HepG2 (cell line): ENCODE measurements at regions not wholly inside any gene's neighbourhood (a gene's known extent, or its start where the extent isn't known, plus 50 kb on each side); places are given as distances from the start of the nearest gene placed in this dataset.

ENCODE experiments used
- ATAC-seq: fragments of 200-7000 bp; cut with Tn5 transposase; 3 replicates; pipeline ENCODE4 v1.9.1; 2020; ENCODE audit warnings: mild to moderate bottlenecking, moderate library complexity
- BruUV-seq: library from RNA; stranded (reverse); fragments of 400-500 nt; replicated peaks from 2 replicates; lab custom pipeline; 2021; lab: Mats Ljungman, UMichigan
- CTCF ChIA-PET: fragments of 300-600 bp; formaldehyde crosslinking; extraction: SDS; loops from one replicate; lab custom pipeline; 2021; ENCODE audit warnings: low total read pairs, inconsistent platforms, low intra/inter-chr PET ratio; lab: Yijun Ruan, JAX
- POLR2A ChIA-PET: fragments of 350-600 bp; sonication (Branson Sonifier 250); formaldehyde crosslinking; loops from one replicate; lab custom pipeline; 2020; ENCODE audit warnings: antibody characterized with exemption, inconsistent platforms; lab: Yijun Ruan, JAX
- DNase-seq: peaks from one replicate; pipeline ENCODE4 v3.0.0-alpha.2; 2015; ENCODE audit warnings: low spot score
- FAIRE-seq: peaks from 3 replicates; lab custom pipeline; 2011; peaks lifted over from hg19 to GRCh38; lab: Jason Lieb, UNC
- H2AFZ ChIP-seq: one replicate; pipeline ENCODE4 v1.6.1; 2011; ENCODE audit warnings: low read length, inconsistent platforms
- H3K27ac ChIP-seq: fragments of 300-600 bp; 3 replicates; pipeline ENCODE4 v1.8.0; 2011; ENCODE audit warnings: mixed run types, mild to moderate bottlenecking, mixed read lengths, low read length, inconsistent platforms; ENCODE audit not compliant: insufficient read depth; ENCODE audit errors: extremely low read length
- H3K27me3 ChIP-seq, 2 experiments: fragments of 200-600 bp in 1 of 2; 2 replicates in 1 of 2; 3 replicates in 1 of 2; pipeline versions ENCODE4 v1.6.0 to v1.8.0; 2011; ENCODE audit warnings: low read length in 2 of 2, mild to moderate bottlenecking in 2 of 2, moderate library complexity in 2 of 2, inconsistent platforms in 1 of 2; ENCODE audit not compliant: insufficient read depth in 2 of 2, control insufficient read depth in 1 of 2
- H3K36me3 ChIP-seq, 2 experiments: fragments of 200-600 bp in 1 of 2; replicated peaks in 1 of 2; 2 replicates in 1 of 2; 3 replicates in 1 of 2; pipeline versions ENCODE4 v1.5.1 to v1.8.0; 2011; ENCODE audit warnings: low read length in 2 of 2, inconsistent platforms in 1 of 2; ENCODE audit not compliant: insufficient read depth in 2 of 2, control insufficient read depth in 1 of 2
- H3K4me1 ChIP-seq: 2 replicates; pipeline ENCODE4 v1.5.1; 2012; ENCODE audit warnings: low read length, inconsistent platforms; ENCODE audit not compliant: insufficient read depth
- H3K4me2 ChIP-seq: 2 replicates; pipeline ENCODE4 v1.6.0; 2011; ENCODE audit warnings: low read depth, low read length, inconsistent platforms
- H3K4me3 ChIP-seq, 3 experiments: fragments of 200-600 bp in 1 of 3; sonication (generic), shearing (Covaris generic) in 1 of 3; replicated peaks in 1 of 3; 2 replicates each; pipeline ENCODE4 v1.5.1; 2011 to 2016; ENCODE audit warnings: low read length in 3 of 3, inconsistent platforms in 2 of 3, low read depth in 2 of 3, mild to moderate bottlenecking in 2 of 3, control low read depth in 1 of 3, mixed read lengths in 1 of 3; ENCODE audit not compliant: insufficient read depth in 1 of 3
- H3K79me2 ChIP-seq: one replicate; pipeline ENCODE4 v1.6.1; 2011; ENCODE audit warnings: low read length, inconsistent platforms; ENCODE audit not compliant: insufficient read depth
- H3K9ac ChIP-seq: 2 replicates; pipeline ENCODE4 v1.6.0; 2011; ENCODE audit warnings: mild to moderate bottlenecking, low read depth, low read length, inconsistent platforms; ENCODE audit not compliant: insufficient read depth
- H3K9me3 ChIP-seq: 2 replicates; pipeline ENCODE4 v1.5.1; 2012; ENCODE audit warnings: mild to moderate bottlenecking, low read length
- H4K20me1 ChIP-seq: 2 replicates; pipeline ENCODE4 v1.6.0; 2011; ENCODE audit warnings: inconsistent platforms, mild to moderate bottlenecking, low read length, moderate library complexity; ENCODE audit not compliant: insufficient read depth
- ATF1 ChIP-seq: IDR thresholded peaks from 2 replicates; pipeline ENCODE4 v1.6.1; 2016; ENCODE audit warnings: mild to moderate bottlenecking, control low read depth
- EEA1 ChIP-seq: sonication (generic); formaldehyde crosslinking; IDR thresholded peaks from 2 replicates; pipeline ENCODE4 v1.5.1; 2020; ENCODE audit warnings: mild to moderate bottlenecking, missing genetic modification reagents, borderline replicate concordance
- MATR3 ChIP-seq: sonication (generic); formaldehyde crosslinking; IDR thresholded peaks from 2 replicates; pipeline ENCODE4 v1.4.0; 2020; ENCODE audit warnings: missing genetic modification reagents
- MIXL1 ChIP-seq: IDR thresholded peaks from 2 replicates; pipeline ENCODE4 v1.6.1; 2016
- NR2F1 ChIP-seq, 2 experiments: fragments of 450-650 bp in 1 of 2; formaldehyde crosslinking in 1 of 2; IDR thresholded peaks; 2 replicates each; pipeline versions ENCODE4 v1.5.0 to v1.6.1; 2016 to 2020; ENCODE audit warnings: mild to moderate bottlenecking in 1 of 2, missing compliant biosample characterization in 1 of 2, missing genetic modification reagents in 1 of 2, moderate library complexity in 1 of 2
- RFXAP ChIP-seq: sonication (generic); formaldehyde crosslinking; IDR thresholded peaks from 2 replicates; pipeline ENCODE4 v1.4.0; 2020; ENCODE audit warnings: missing genetic modification reagents, borderline replicate concordance
- ZBTB37 ChIP-seq: sonication (generic); formaldehyde crosslinking; IDR thresholded peaks from 2 replicates; pipeline ENCODE4 v1.4.0; 2020; ENCODE audit warnings: mild to moderate bottlenecking, missing genetic modification reagents
- ZNF781 ChIP-seq: sonication (generic); formaldehyde crosslinking; IDR thresholded peaks from 2 replicates; pipeline ENCODE4 v1.5.1; 2020; ENCODE audit warnings: borderline replicate concordance, mild to moderate bottlenecking, missing genetic modification reagents; ENCODE audit errors: not compliant biosample characterization
- WGBS: methylation state at CpG from one replicate; pipeline ENCODE4 v1.1.6; 2017; ENCODE audit warnings: low lambda C conversion rate; 5-methylcytosine and 5-hydroxymethylcytosine counted together
- in situ Hi-C: cut with HindIII; loops from 2 replicates; pipeline ENCODE4 v1.10.0; 2017; ENCODE audit warnings: low pct_unique_long_range_greater_than_20kb; ENCODE audit not compliant: extremely low pct_ligation_motif_present
- intact Hi-C: fragments of 100-400 bp; cut with micrococcal nuclease; formaldehyde crosslinking; loops from one replicate; pipeline ENCODE4 v1.10.0; 2022; ENCODE audit not compliant: unreplicated experiment
- TF ChIP-seq, protein P1 (sequence below): sonication (generic); formaldehyde crosslinking; IDR thresholded peaks from one replicate; pipeline ENCODE4 v1.5.1; 2020; ENCODE audit warnings: mild to moderate bottlenecking, missing genetic modification reagents; ENCODE audit errors: not compliant biosample characterization
- TF ChIP-seq, protein P2 (sequence below): sonication (generic); formaldehyde crosslinking; IDR thresholded peaks from 2 replicates; pipeline ENCODE4 v1.5.0; 2020; ENCODE audit warnings: mild to moderate bottlenecking, missing genetic modification reagents, borderline replicate concordance

- TF ChIP-seq, protein P1, sequence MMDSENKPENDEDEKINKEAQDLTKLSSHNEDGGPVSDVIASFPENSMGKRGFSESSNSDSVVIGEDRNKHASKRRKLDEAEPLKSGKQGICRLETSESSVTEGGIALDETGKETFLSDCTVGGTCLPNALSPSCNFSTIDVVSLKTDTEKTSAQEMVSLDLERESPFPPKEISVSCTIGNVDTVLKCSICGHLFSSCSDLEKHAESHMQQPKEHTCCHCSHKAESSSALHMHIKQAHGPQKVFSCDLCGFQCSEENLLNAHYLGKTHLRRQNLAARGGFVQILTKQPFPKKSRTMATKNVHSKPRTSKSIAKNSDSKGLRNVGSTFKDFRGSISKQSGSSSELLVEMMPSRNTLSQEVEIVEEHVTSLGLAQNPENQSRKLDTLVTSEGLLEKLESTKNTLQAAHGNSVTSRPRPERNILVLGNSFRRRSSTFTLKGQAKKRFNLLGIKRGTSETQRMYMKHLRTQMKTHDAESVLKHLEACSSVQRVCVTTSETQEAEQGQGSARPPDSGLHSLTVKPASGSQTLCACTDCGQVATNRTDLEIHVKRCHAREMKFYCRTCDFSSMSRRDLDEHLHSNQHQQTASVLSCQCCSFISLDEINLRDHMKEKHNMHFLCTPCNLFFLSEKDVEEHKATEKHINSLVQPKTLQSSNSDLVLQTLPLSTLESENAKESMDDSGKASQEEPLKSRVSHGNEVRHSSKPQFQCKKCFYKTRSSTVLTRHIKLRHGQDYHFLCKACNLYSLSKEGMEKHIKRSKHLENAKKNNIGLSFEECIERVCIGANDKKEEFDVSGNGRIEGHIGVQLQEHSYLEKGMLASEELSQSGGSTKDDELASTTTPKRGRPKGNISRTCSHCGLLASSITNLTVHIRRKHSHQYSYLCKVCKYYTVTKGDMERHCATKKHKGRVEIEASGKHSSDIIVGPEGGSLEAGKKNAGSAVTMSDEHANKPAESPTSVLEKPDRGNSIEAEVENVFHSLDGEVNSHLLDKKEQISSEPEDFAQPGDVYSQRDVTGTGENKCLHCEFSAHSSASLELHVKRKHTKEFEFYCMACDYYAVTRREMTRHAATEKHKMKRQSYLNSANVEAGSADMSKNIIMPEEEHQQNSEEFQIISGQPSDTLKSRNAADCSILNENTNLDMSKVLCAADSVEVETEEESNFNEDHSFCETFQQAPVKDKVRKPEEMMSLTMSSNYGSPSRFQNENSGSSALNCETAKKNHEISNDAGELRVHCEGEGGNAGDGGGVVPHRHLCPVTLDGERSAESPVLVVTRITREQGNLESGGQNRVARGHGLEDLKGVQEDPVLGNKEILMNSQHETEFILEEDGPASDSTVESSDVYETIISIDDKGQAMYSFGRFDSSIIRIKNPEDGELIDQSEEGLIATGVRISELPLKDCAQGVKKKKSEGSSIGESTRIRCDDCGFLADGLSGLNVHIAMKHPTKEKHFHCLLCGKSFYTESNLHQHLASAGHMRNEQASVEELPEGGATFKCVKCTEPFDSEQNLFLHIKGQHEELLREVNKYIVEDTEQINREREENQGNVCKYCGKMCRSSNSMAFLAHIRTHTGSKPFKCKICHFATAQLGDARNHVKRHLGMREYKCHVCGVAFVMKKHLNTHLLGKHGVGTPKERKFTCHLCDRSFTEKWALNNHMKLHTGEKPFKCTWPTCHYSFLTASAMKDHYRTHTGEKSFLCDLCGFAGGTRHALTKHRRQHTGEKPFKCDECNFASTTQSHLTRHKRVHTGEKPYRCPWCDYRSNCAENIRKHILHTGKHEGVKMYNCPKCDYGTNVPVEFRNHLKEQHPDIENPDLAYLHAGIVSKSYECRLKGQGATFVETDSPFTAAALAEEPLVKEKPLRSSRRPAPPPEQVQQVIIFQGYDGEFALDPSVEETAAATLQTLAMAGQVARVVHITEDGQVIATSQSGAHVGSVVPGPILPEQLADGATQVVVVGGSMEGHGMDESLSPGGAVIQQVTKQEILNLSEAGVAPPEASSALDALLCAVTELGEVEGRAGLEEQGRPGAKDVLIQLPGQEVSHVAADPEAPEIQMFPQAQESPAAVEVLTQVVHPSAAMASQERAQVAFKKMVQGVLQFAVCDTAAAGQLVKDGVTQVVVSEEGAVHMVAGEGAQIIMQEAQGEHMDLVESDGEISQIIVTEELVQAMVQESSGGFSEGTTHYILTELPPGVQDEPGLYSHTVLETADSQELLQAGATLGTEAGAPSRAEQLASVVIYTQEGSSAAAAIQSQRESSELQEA (CRISPR knock-in tag): no peak
- TF ChIP-seq ZBTB37 (CRISPR knock-in tag): no peak
- no peak for TF ChIP-seq ATF1 (CRISPR knock-in tag)
- TF ChIP-seq, all 625 proteins: peak for 0
These were observed 478.0 kb downstream of the PDHA2 start (continued) for GRCh38 chr4:96317891-96318290.

DNA sequence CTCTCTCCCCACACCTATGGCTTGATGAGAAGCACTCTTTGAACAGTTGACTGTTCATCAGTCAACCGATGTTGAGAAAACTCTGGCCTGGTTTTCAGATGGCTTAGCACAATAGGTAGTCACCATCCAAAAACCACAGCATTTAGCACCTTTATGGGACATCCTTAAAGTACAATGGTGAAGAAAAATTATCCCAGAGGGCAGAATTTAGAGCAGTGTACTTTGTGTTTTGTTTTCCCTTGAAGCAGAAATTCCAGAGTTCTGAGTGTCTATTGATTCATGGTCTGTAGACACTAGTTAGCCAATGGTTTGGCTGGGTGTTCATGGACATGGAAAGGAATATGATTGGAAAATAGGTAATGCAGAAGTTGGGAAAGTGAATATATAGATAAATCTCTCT lies 487.0 kb downstream of the PDHA2 start:
- WGBS: 0% methylated on average over 1 of the region's 1 CpG
- no peaks in the 10 kb centered on the region for H3K36me3 ChIP-seq
- no peaks in the 10 kb centered on the region for H3K27me3 ChIP-seq
- ChIA-PET POLR2A (no interaction called here), CTCF (no interaction called here)
- intact Hi-C loops (no loop called here), in situ Hi-C loops (no loop called here)
- no peak overlapping the region for H3K9ac ChIP-seq
- ATAC-seq (no peak), DNase-seq (no peak), FAIRE-seq (no peak)
- H3K4me1 ChIP-seq: no peaks in the 10 kb centered on the region
- H3K4me2 ChIP-seq: no peak overlapping the region
- no peak overlapping the region for H2AFZ ChIP-seq
- H3K79me2 ChIP-seq: no peaks in the 10 kb centered on the region
- no TSS peak for BruUV-seq
- no peak overlapping the region for H3K27ac ChIP-seq
- no peak overlapping the region for H3K4me3 ChIP-seq
- no peaks in the 10 kb centered on the region for H4K20me1 ChIP-seq
- H3K9me3 ChIP-seq: peaks cover 71% of the 10 kb centered on the region
- no peak for TF ChIP-seq MIXL1
- TF ChIP-seq EEA1 (CRISPR knock-in tag): no peak
- no peak for TF ChIP-seq RFXAP (CRISPR knock-in tag)
- TF ChIP-seq MATR3: no peak
- no peak for TF ChIP-seq ZNF781 (CRISPR knock-in tag)
- TF ChIP-seq, protein P2, sequence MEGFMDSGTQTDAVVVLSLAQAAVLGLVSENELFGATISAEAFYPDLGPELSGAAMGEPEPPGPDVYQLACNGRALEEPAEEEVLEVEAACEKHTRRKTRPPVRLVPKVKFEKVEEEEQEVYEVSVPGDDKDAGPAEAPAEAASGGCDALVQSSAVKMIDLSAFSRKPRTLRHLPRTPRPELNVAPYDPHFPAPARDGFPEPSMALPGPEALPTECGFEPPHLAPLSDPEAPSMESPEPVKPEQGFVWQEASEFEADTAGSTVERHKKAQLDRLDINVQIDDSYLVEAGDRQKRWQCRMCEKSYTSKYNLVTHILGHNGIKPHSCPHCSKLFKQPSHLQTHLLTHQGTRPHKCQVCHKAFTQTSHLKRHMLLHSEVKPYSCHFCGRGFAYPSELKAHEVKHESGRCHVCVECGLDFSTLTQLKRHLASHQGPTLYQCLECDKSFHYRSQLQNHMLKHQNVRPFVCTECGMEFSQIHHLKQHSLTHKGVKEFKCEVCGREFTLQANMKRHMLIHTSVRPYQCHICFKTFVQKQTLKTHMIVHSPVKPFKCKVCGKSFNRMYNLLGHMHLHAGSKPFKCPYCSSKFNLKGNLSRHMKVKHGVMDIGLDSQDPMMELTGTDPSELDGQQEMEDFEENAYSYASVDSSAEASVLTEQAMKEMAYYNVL: no peak
- no peak for TF ChIP-seq NR2F1 (CRISPR knock-in tag; IDR thresholded peaks at IDR 0.05)
